GM06990 (cell line): ENCODE measurements at regions not wholly inside any gene's neighbourhood (a gene's known extent, or its start where the extent isn't known, plus 50 kb on each side); places are given as distances from the start of the nearest gene placed in this dataset.

Source experiments
- DNase-seq: peaks from one replicate; pipeline ENCODE4 v3.0.0-alpha.2; 2011; ENCODE audit not compliant: insufficient read length; ENCODE audit errors: extremely low read depth
- H3K27me3 ChIP-seq: replicated peaks from 2 replicates; pipeline ENCODE4 v1.6.0; 2011; ENCODE audit warnings: low read length; ENCODE audit not compliant: control insufficient read depth, insufficient read depth
- H3K36me3 ChIP-seq: 2 replicates; pipeline ENCODE4 v1.5.1; 2011; ENCODE audit warnings: low read length; ENCODE audit not compliant: control insufficient read depth, insufficient read depth
- H3K4me3 ChIP-seq: replicated peaks from 2 replicates; pipeline ENCODE4 v1.5.1; 2011; ENCODE audit warnings: low read depth, mild to moderate bottlenecking, control low read depth, low read length
- CTCF ChIP-seq: IDR thresholded peaks from 2 replicates; pipeline ENCODE4 v1.5.1; 2011; ENCODE audit warnings: low read length, control low read depth, mild to moderate bottlenecking, inconsistent platforms; ENCODE audit not compliant: insufficient read depth, poor library complexity, severe bottlenecking

- Histone ChIP-seq H3K4me3 (no peak overlapping the region), H3K36me3 (no peaks in the 10 kb centered on the region), H3K27me3 (no peaks in the 10 kb centered on the region)
- no peak for TF ChIP-seq CTCF
- no peak for DNase-seq
Measured at GRCh38 chr3:5384557-5385236, 197.2 kb downstream of the EDEM1 start.

GRCh38 chr3:5388091-5388490 lies 200.6 kb downstream of the EDEM1 start:
- Histone ChIP-seq H3K36me3 (no peaks in the 10 kb centered on the region), H3K27me3 (no peaks in the 10 kb centered on the region), H3K4me3 (no peak overlapping the region)
- TF ChIP-seq CTCF: no peak
- no peak for DNase-seq

GRCh38 chr3:5389057-5389456 lies 201.6 kb downstream of the EDEM1 start:
- DNase-seq: no peak
- H3K36me3 ChIP-seq: no peaks in the 10 kb centered on the region
- TF ChIP-seq CTCF: no peak

GRCh38 chr3:5390221-5390620 lies 202.7 kb downstream of the EDEM1 start:
- TF ChIP-seq CTCF: no peak
- no peak for DNase-seq
- Histone ChIP-seq H3K27me3 (no peaks in the 10 kb centered on the region), H3K4me3 (no peak overlapping the region), H3K36me3 (no peaks in the 10 kb centered on the region)

More at GRCh38 chr3:5389057-5389456, 201.6 kb downstream of the EDEM1 start:
- no peaks in the 10 kb centered on the region for H3K27me3 ChIP-seq
- H3K4me3 ChIP-seq: no peak overlapping the region

GRCh38 chr3:5390936-5391625 lies 203.6 kb downstream of the EDEM1 start:
- no peak for TF ChIP-seq CTCF
- no peak for DNase-seq
- Histone ChIP-seq H3K27me3 (no peaks in the 10 kb centered on the region), H3K4me3 (no peak overlapping the region), H3K36me3 (no peaks in the 10 kb centered on the region)

- no peaks in the 10 kb centered on the region for H3K36me3 ChIP-seq
- H3K27me3 ChIP-seq: no peaks in the 10 kb centered on the region
- no peak overlapping the region for H3K4me3 ChIP-seq
- DNase-seq: no peak
- TF ChIP-seq CTCF: no peak
Measured at GRCh38 chr3:5401002-5401401, 213.5 kb downstream of the EDEM1 start.
